ENCODE measurements at regions not wholly inside any gene's neighbourhood (a gene's known extent, or its start where the extent isn't known, plus 50 kb on each side); places are given as distances from the start of the nearest gene placed in this dataset.

GRCh38 chr2:5986801-5987787 lies 294.9 kb downstream of the SOX11 start:
- Histone ChIP-seq H3K9ac (ENCODE audit: low read depth, low read length, poor library complexity, severe bottlenecking) (no peak overlapping the region), H4K20me1 (ENCODE audit: insufficient read depth, low read length, poor library complexity, severe bottlenecking) (no peaks in the 10 kb centered on the region), H3K4me2 (ENCODE audit: low read depth, low read length, poor library complexity, severe bottlenecking) (no peak overlapping the region), H3K36me3 (ENCODE audit: insufficient read depth, low read length) (no peaks in the 10 kb centered on the region), H2AFZ (ENCODE audit: low read length) (no peak overlapping the region), H3K9me2 (replicated peaks; ENCODE audit: low read depth, low read length) (no peaks in the 10 kb centered on the region), H3K4me1 (ENCODE audit: insufficient read depth, low read length, poor library complexity, severe bottlenecking) (no peaks in the 10 kb centered on the region), H3K79me2 (ENCODE audit: insufficient read depth, low read length) (no peaks in the 10 kb centered on the region), H3K27me3 (ENCODE audit: insufficient read depth, low read length, poor library complexity, severe bottlenecking) (no peaks in the 10 kb centered on the region), H3F3A (ENCODE audit: low read depth) (no peaks in the 10 kb centered on the region), H3K4me3 (ENCODE audit: low read length, poor library complexity, severe bottlenecking) (no peak overlapping the region), H3K9me3 (ENCODE audit: insufficient read depth, low read depth, low read length) (peaks cover 5% of the 10 kb centered on the region; the same call in 1 of the 2 replicates)
- TF ChIP-seq CTCF (conservative IDR thresholded peaks at IDR 0.05; ENCODE audit: low read length) (no peak), EZH2phosphoT487 (IDR thresholded peaks at IDR 0.05; ENCODE audit: borderline replicate concordance) (no peak)

- Histone ChIP-seq H3K4me1 (ENCODE audit: insufficient read depth, low read length, poor library complexity, severe bottlenecking) (no peaks in the 10 kb centered on the region), H3K27me3 (ENCODE audit: insufficient read depth, low read length, poor library complexity, severe bottlenecking) (no peaks in the 10 kb centered on the region), H3F3A (ENCODE audit: low read depth) (no peaks in the 10 kb centered on the region), H3K9me3 (ENCODE audit: insufficient read depth, low read depth, low read length) (peaks cover 5% of the 10 kb centered on the region; the same call in 1 of the 2 replicates), H3K9me2 (replicated peaks; ENCODE audit: low read depth, low read length) (no peaks in the 10 kb centered on the region), H3K4me3 (ENCODE audit: low read length, poor library complexity, severe bottlenecking) (no peak overlapping the region), H3K9ac (ENCODE audit: low read depth, low read length, poor library complexity, severe bottlenecking) (no peak overlapping the region), H4K20me1 (ENCODE audit: insufficient read depth, low read length, poor library complexity, severe bottlenecking) (no peaks in the 10 kb centered on the region), H3K36me3 (ENCODE audit: insufficient read depth, low read length) (no peaks in the 10 kb centered on the region), H2AFZ (ENCODE audit: low read length) (no peak overlapping the region), H3K79me2 (ENCODE audit: insufficient read depth, low read length) (no peaks in the 10 kb centered on the region), H3K4me2 (ENCODE audit: low read depth, low read length, poor library complexity, severe bottlenecking) (no peak overlapping the region)
- TF ChIP-seq EZH2phosphoT487 (IDR thresholded peaks at IDR 0.05; ENCODE audit: borderline replicate concordance) (no peak), CTCF (conservative IDR thresholded peaks at IDR 0.05; ENCODE audit: low read length) (no peak)
Measured at GRCh38 chr2:5988120-5988519, 295.9 kb downstream of the SOX11 start.

GRCh38 chr2:5990086-5990485 lies 297.9 kb downstream of the SOX11 start:
- TF ChIP-seq CTCF (conservative IDR thresholded peaks at IDR 0.05; ENCODE audit: low read length): no peak
- TF ChIP-seq EZH2phosphoT487 (IDR thresholded peaks at IDR 0.05; ENCODE audit: borderline replicate concordance): no peak
- H3K9ac ChIP-seq (ENCODE audit: low read depth, low read length, poor library complexity, severe bottlenecking): no peak overlapping the region
- no peak overlapping the region for H3K4me2 ChIP-seq (ENCODE audit: low read depth, low read length, poor library complexity, severe bottlenecking)
- H3K4me3 ChIP-seq (ENCODE audit: low read length, poor library complexity, severe bottlenecking): no peak overlapping the region
- H3K9me3 ChIP-seq (ENCODE audit: insufficient read depth, low read depth, low read length): peaks cover 5% of the 10 kb centered on the region; the same call in 1 of the 2 replicates
- no peaks in the 10 kb centered on the region for H3K36me3 ChIP-seq (ENCODE audit: insufficient read depth, low read length)
- no peaks in the 10 kb centered on the region for H3K79me2 ChIP-seq (ENCODE audit: insufficient read depth, low read length)
- H3K27me3 ChIP-seq (ENCODE audit: insufficient read depth, low read length, poor library complexity, severe bottlenecking): no peaks in the 10 kb centered on the region
- H3K4me1 ChIP-seq (ENCODE audit: insufficient read depth, low read length, poor library complexity, severe bottlenecking): no peaks in the 10 kb centered on the region
- no peak overlapping the region for H2AFZ ChIP-seq (ENCODE audit: low read length)
- H3F3A ChIP-seq (ENCODE audit: low read depth): no peaks in the 10 kb centered on the region
- H3K9me2 ChIP-seq (replicated peaks; ENCODE audit: low read depth, low read length): no peaks in the 10 kb centered on the region
- no peaks in the 10 kb centered on the region for H4K20me1 ChIP-seq (ENCODE audit: insufficient read depth, low read length, poor library complexity, severe bottlenecking)

All from Loucy (cell line).